H9 (cell line): ENCODE measurements at regions not wholly inside any gene's neighbourhood (a gene's known extent, or its start where the extent isn't known, plus 50 kb on each side); places are given as distances from the start of the nearest gene placed in this dataset.

Experiments used
- DNase-seq: peaks from one replicate; pipeline ENCODE4 v3.0.0-alpha.2; 2017
- H2AFZ ChIP-seq: one replicate; pipeline ENCODE4 v1.6.1; 2013; ENCODE audit warnings: mild to moderate bottlenecking, low read length, control low read depth, moderate library complexity
- H2AK5ac ChIP-seq: 2 replicates; pipeline ENCODE4 v1.6.1; 2013; ENCODE audit warnings: low read length, control low read depth, mixed read lengths; ENCODE audit not compliant: insufficient read length
- H2BK120ac ChIP-seq: one replicate; pipeline ENCODE4 v1.6.1; 2013; ENCODE audit warnings: low read depth, mild to moderate bottlenecking, low read length, control low read depth, inconsistent platforms; ENCODE audit not compliant: poor library complexity, severe bottlenecking
- H2BK12ac ChIP-seq: 2 replicates; pipeline ENCODE4 v1.6.1; 2013; ENCODE audit warnings: low read length, control low read depth, mixed read lengths, low read depth; ENCODE audit not compliant: insufficient read length
- H2BK15ac ChIP-seq: 2 replicates; pipeline ENCODE4 v1.6.1; 2013; ENCODE audit warnings: low read depth, low read length, control low read depth
- H2BK20ac ChIP-seq: one replicate; pipeline ENCODE4 v1.6.1; 2013; ENCODE audit warnings: low read depth, mild to moderate bottlenecking, low read length, control low read depth, inconsistent platforms; ENCODE audit not compliant: poor library complexity, severe bottlenecking
- H2BK5ac ChIP-seq: 2 replicates; pipeline ENCODE4 v1.6.1; 2013; ENCODE audit warnings: low read length, control low read depth, mixed read lengths; ENCODE audit not compliant: insufficient read length
- H3K14ac ChIP-seq: 2 replicates; pipeline ENCODE4 v1.6.1; 2013; ENCODE audit warnings: low read length, control low read depth; ENCODE audit not compliant: insufficient read depth
- H3K18ac ChIP-seq: 2 replicates; pipeline ENCODE4 v1.6.1; 2013; ENCODE audit warnings: low read depth, mild to moderate bottlenecking, mixed read lengths, low read length, control low read depth; ENCODE audit not compliant: insufficient read length
- H3K23ac ChIP-seq: 2 replicates; pipeline ENCODE4 v1.6.1; 2013; ENCODE audit warnings: low read length, control low read depth, mixed read lengths, low read depth; ENCODE audit not compliant: insufficient read length
- H3K23me2 ChIP-seq: 2 replicates; pipeline ENCODE4 v1.6.1; 2013; ENCODE audit warnings: low read depth, mild to moderate bottlenecking, mixed read lengths, low read length, control low read depth; ENCODE audit not compliant: insufficient read length, poor library complexity, severe bottlenecking
- H3K27ac ChIP-seq: 2 replicates; pipeline ENCODE4 v1.5.1; 2013; ENCODE audit warnings: low read length, control low read depth, mixed read lengths, low read depth; ENCODE audit not compliant: insufficient read length
- H3K27me3 ChIP-seq: 2 replicates; pipeline ENCODE4 v1.6.1; 2013; ENCODE audit warnings: low read length, control low read depth, inconsistent platforms; ENCODE audit not compliant: insufficient read depth
- H3K4ac ChIP-seq: 2 replicates; pipeline ENCODE4 v1.6.1; 2013; ENCODE audit warnings: low read depth, mild to moderate bottlenecking, control low read depth, inconsistent platforms, low read length, moderate library complexity
- H3K4me1 ChIP-seq: 2 replicates; pipeline ENCODE4 v1.6.1; 2013; ENCODE audit warnings: low read length, control low read depth, inconsistent platforms; ENCODE audit not compliant: insufficient read depth
- H3K4me2 ChIP-seq: 2 replicates; pipeline ENCODE4 v1.6.1; 2013; ENCODE audit warnings: low read length, control low read depth, mixed read lengths; ENCODE audit not compliant: insufficient read length, insufficient read depth
- H3K56ac ChIP-seq: 2 replicates; pipeline ENCODE4 v1.6.1; 2013; ENCODE audit warnings: low read depth, mild to moderate bottlenecking, mixed read lengths, low read length, control low read depth; ENCODE audit not compliant: insufficient read length
- H3K79me1 ChIP-seq: 2 replicates; pipeline ENCODE4 v1.6.1; 2013; ENCODE audit warnings: low read depth, mild to moderate bottlenecking, moderate library complexity, low read length, control low read depth, inconsistent platforms; ENCODE audit not compliant: insufficient read depth, poor library complexity, severe bottlenecking
- H3K79me2 ChIP-seq: 2 replicates; pipeline ENCODE4 v1.6.1; 2013; ENCODE audit warnings: low read length, control low read depth, inconsistent platforms; ENCODE audit not compliant: insufficient read depth
- H3K9ac ChIP-seq: 2 replicates; pipeline ENCODE4 v1.6.1; 2013; ENCODE audit warnings: low read length, control low read depth, mixed read lengths; ENCODE audit not compliant: insufficient read length; ENCODE audit errors: extremely low read depth
- H3K9me3 ChIP-seq: one replicate; pipeline ENCODE4 v1.6.1; 2013; ENCODE audit warnings: low read depth, low read length, inconsistent platforms; ENCODE audit not compliant: control insufficient read depth
- H3T11ph ChIP-seq: one replicate; pipeline ENCODE4 v1.6.1; 2013; ENCODE audit warnings: mild to moderate bottlenecking, low read length, control low read depth, inconsistent platforms
- H4K20me1 ChIP-seq: one replicate; pipeline ENCODE4 v1.6.1; 2013; ENCODE audit not compliant: control insufficient read depth, insufficient read length, insufficient read depth
- H4K5ac ChIP-seq: 2 replicates; pipeline ENCODE4 v1.6.1; 2013; ENCODE audit warnings: low read depth, mild to moderate bottlenecking, mixed read lengths, low read length, control low read depth; ENCODE audit not compliant: insufficient read length
- H4K8ac ChIP-seq: replicated peaks from 2 replicates; pipeline ENCODE4 v1.6.1; 2013; ENCODE audit warnings: low read length, control low read depth, mixed read lengths, low read depth; ENCODE audit not compliant: insufficient read length
- H4K91ac ChIP-seq: 2 replicates; pipeline ENCODE4 v1.6.1; 2013; ENCODE audit warnings: low read depth, mild to moderate bottlenecking, moderate library complexity, mixed read lengths, low read length, control low read depth; ENCODE audit not compliant: insufficient read length
- H3K27ac Mint-ChIP-seq, 3 experiments: 2 replicates in 2 of 3; 3 replicates in 1 of 3; pipeline ENCODE4 v1.8.0; 2020 to 2021; ENCODE audit warnings: mixed read lengths in 3 of 3, mild to moderate bottlenecking in 1 of 3, moderate library complexity in 1 of 3
- H3K27me3 Mint-ChIP-seq: 2 replicates; pipeline ENCODE4 v1.8.0; 2021; ENCODE audit warnings: low read depth, mild to moderate bottlenecking, moderate library complexity, mixed read lengths
- H3K36me3 Mint-ChIP-seq, 3 experiments: 2 replicates in 2 of 3; 3 replicates in 1 of 3; pipeline ENCODE4 v1.8.0; 2020 to 2021; ENCODE audit warnings: low read depth in 3 of 3, mixed read lengths in 3 of 3; ENCODE audit not compliant: insufficient read depth in 1 of 3
- H3K4me1 Mint-ChIP-seq, 2 experiments: 2 replicates each; pipeline ENCODE4 v1.8.0; 2020; ENCODE audit warnings: mixed read lengths in 2 of 2
- H3K4me3 Mint-ChIP-seq, 2 experiments: 2 replicates in 1 of 2; 3 replicates in 1 of 2; pipeline ENCODE4 v1.8.0; 2020 to 2021; ENCODE audit warnings: mild to moderate bottlenecking in 2 of 2, mixed read lengths in 2 of 2, moderate library complexity in 1 of 2
- H3K9me3 Mint-ChIP-seq, 2 experiments: 2 replicates in 1 of 2; 3 replicates in 1 of 2; pipeline ENCODE4 v1.8.0; 2020; ENCODE audit warnings: mild to moderate bottlenecking in 2 of 2, mixed read lengths in 2 of 2, moderate library complexity in 1 of 2
- CTCF ChIP-seq: fragments of 200-600 bp; sonication (generic); conservative IDR thresholded peaks from 3 replicates; pipeline ENCODE4 v1.8.0; 2021; ENCODE audit warnings: antibody characterized with exemption, mild to moderate bottlenecking
- WGBS: extraction: QIAGEN DNeasy Blood & Tissue Kit; methylation state at CpG from one replicate; pipeline ENCODE4 v1.1.7; 2013; ENCODE audit warnings: missing lambda C conversion rate, low lambda C conversion rate, mixed read lengths; ENCODE audit not compliant: insufficient read length; ENCODE audit errors: extremely low coverage; 5-methylcytosine and 5-hydroxymethylcytosine counted together

DNA sequence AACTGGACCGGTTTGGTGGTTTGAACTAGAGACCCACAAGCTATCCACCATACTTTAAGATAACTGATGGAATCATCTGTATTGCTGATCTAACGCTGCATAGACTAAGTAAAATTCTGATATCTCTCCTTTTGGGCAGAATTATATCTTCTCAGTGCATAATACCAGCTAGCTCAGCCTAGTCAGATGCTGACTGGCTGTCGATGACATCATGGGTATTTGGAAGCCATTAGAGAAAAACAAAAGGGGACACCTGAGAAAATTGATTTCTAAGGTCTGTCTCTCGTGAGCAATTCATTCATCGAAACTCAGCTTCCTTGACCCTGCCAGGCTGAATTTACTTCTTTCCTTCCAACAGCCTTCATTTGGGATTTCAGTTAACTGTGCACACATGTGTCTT is 263.0 kb upstream of the CCL2 start:
- Mint-ChIP-seq H3K9me3 (peaks cover 12 to 16% of the 10 kb centered on the region in 2 experiments), H3K27me3 (peaks cover 3% of the 10 kb centered on the region), H3K27ac (no peak overlapping the region), H3K36me3 (peaks cover 4 to 12% (median 8%) of the 10 kb centered on the region in 3 experiments; a peak in 5 of 7 replicates), H3K4me3 (no peak overlapping the region), H3K4me1 (peaks cover 3 to 11% of the 10 kb centered on the region in 2 experiments; a peak in 3 of 4 replicates)
- Histone ChIP-seq H3K4me1 (no peaks in the 10 kb centered on the region), H2BK20ac (no peak overlapping the region), H2BK12ac (no peak overlapping the region), H3K79me2 (no peaks in the 10 kb centered on the region), H3K27me3 (no peaks in the 10 kb centered on the region), H2AFZ (no peak overlapping the region), H4K91ac (no peak overlapping the region), H4K20me1 (no peaks in the 10 kb centered on the region), H3K9me3 (peaks cover 9% of the 10 kb centered on the region), H3K79me1 (no peaks in the 10 kb centered on the region), H3K9ac (no peak overlapping the region), H3K4me2 (no peak overlapping the region), H4K5ac (no peak overlapping the region), H2BK5ac (no peak overlapping the region), H2BK15ac (no peak overlapping the region), H3K14ac (no peak overlapping the region), H3K4ac (no peak overlapping the region), H2BK120ac (no peak overlapping the region), H3K27ac (no peak overlapping the region), H2AK5ac (no peak overlapping the region), H3K23ac (no peak overlapping the region), H3T11ph (no peak overlapping the region), H3K18ac (no peak overlapping the region), H3K56ac (no peak overlapping the region), H3K23me2 (no peaks in the 10 kb centered on the region), H4K8ac (no peak overlapping the region)
- TF ChIP-seq CTCF, result no peak
- no CpG with 5 or more reads among the region's 5 CpGs for WGBS
- peak; percentile 5 for DNase-seq
